Endothelial cell of umbilical vein (primary cell): ENCODE measurements at regions not wholly inside any gene's neighbourhood (a gene's known extent, or its start where the extent isn't known, plus 50 kb on each side); places are given as distances from the start of the nearest gene placed in this dataset.

Experiments used
- BruUV-seq: library from RNA; stranded (reverse); fragments of 400-500 nt; replicated peaks from 2 replicates; lab custom pipeline; 2021; lab: Mats Ljungman, UMichigan
- CTCF ChIA-PET: fragments of 300-600, 350-600 bp; sonication (Branson Sonifier 250); formaldehyde crosslinking; loops from one replicate; lab custom pipeline; 2021; ENCODE audit warnings: antibody characterized with exemption, inconsistent platforms; lab: Charles Lee
- POLR2A ChIA-PET: fragments of 300-600, 350-600 bp; sonication (Branson Sonifier 250); formaldehyde crosslinking; loops from one replicate; lab custom pipeline; 2021; ENCODE audit warnings: antibody characterized with exemption, inconsistent platforms; lab: Charles Lee
- DNase-seq: peaks from one replicate; pipeline ENCODE4 v3.0.0-alpha.2; 2011; ENCODE audit warnings: low read depth, low spot score
- FAIRE-seq: peaks from 2 replicates; lab custom pipeline; 2011; peaks lifted over from hg19 to GRCh38; lab: Jason Lieb, UNC
- H2AFZ ChIP-seq: 2 replicates; pipeline ENCODE4 v1.6.0; 2012; ENCODE audit warnings: low read depth, low read length, control low read depth, inconsistent platforms
- H3K27ac ChIP-seq: 2 replicates; pipeline ENCODE4 v1.5.1; 2011; ENCODE audit warnings: low read depth, mild to moderate bottlenecking, control low read depth, low read length, moderate library complexity; ENCODE audit not compliant: insufficient read depth
- H3K27me3 ChIP-seq, 2 experiments: 2 replicates each; pipeline versions ENCODE4 v1.6.0 to v1.6.1; 2011; ENCODE audit warnings: low read length in 2 of 2, mixed read lengths in 1 of 2; ENCODE audit not compliant: control insufficient read depth in 2 of 2, insufficient read depth in 2 of 2
- H3K36me3 ChIP-seq, 2 experiments: 2 replicates in 1 of 2; 3 replicates in 1 of 2; pipeline ENCODE4 v1.5.1; 2011; ENCODE audit warnings: low read length in 2 of 2, mild to moderate bottlenecking in 1 of 2, moderate library complexity in 1 of 2; ENCODE audit not compliant: control insufficient read depth in 2 of 2, insufficient read depth in 2 of 2; ENCODE audit errors: extremely low read depth in 1 of 2
- H3K4me1 ChIP-seq: 3 replicates; pipeline ENCODE4 v1.5.1; 2011; ENCODE audit warnings: mild to moderate bottlenecking, low read length; ENCODE audit not compliant: control insufficient read depth, insufficient read depth; ENCODE audit errors: extremely low read depth
- H3K4me2 ChIP-seq: 2 replicates; pipeline ENCODE4 v1.6.1; 2011; ENCODE audit warnings: low read length, control low read depth, mixed read lengths; ENCODE audit not compliant: insufficient read depth
- H3K4me3 ChIP-seq, 3 experiments: fragments of 200-600 bp in 1 of 3; sonication (generic), shearing (Covaris generic) in 1 of 3; replicated peaks in 1 of 3; 2 replicates each; pipeline ENCODE4 v1.5.1; 2011 to 2016; ENCODE audit warnings: control low read depth in 3 of 3, low read length in 3 of 3, mild to moderate bottlenecking in 2 of 3, inconsistent platforms in 1 of 3, low read depth in 1 of 3, moderate library complexity in 1 of 3; ENCODE audit not compliant: insufficient read depth in 1 of 3
- H3K79me2 ChIP-seq: 2 replicates; pipeline ENCODE4 v1.6.0; 2012; ENCODE audit warnings: low read length, inconsistent platforms; ENCODE audit not compliant: control insufficient read depth, insufficient read depth
- H3K9ac ChIP-seq: replicated peaks from 2 replicates; pipeline ENCODE3; 2011; ENCODE audit warnings: low read length, control low read depth; ENCODE audit not compliant: insufficient read depth; ENCODE audit errors: extremely low read depth
- H3K9me1 ChIP-seq: replicated peaks from 3 replicates; pipeline ENCODE4 v1.6.0; 2011; ENCODE audit warnings: mild to moderate bottlenecking, low read length; ENCODE audit not compliant: control insufficient read depth, insufficient read depth; ENCODE audit errors: extremely low read depth
- H3K9me3 ChIP-seq: replicated peaks from 2 replicates; pipeline ENCODE4 v1.5.1; 2012; ENCODE audit warnings: low read length, inconsistent platforms; ENCODE audit not compliant: control insufficient read depth, insufficient read depth
- H4K20me1 ChIP-seq: replicated peaks from 2 replicates; pipeline ENCODE3; 2011; ENCODE audit warnings: mild to moderate bottlenecking, low read length; ENCODE audit not compliant: control insufficient read depth, insufficient read depth; ENCODE audit errors: extremely low read depth
- CTCF ChIP-seq, 2 donors: IDR thresholded peaks; 1 replicate in 1 of 2; 2 replicates in 1 of 2; pipeline ENCODE4 v1.5.1; 2011; ENCODE audit warnings: low read length in 2 of 2, mild to moderate bottlenecking in 2 of 2, moderate library complexity in 2 of 2, control low read depth in 1 of 2, inconsistent platforms in 1 of 2, low read depth in 1 of 2; ENCODE audit not compliant: insufficient read depth in 1 of 2; ENCODE audit errors: extremely low read depth in 1 of 2
- EZH2 ChIP-seq: IDR thresholded peaks from 2 replicates; pipeline ENCODE4 v1.6.1; 2012; ENCODE audit warnings: borderline replicate concordance, low read depth, mild to moderate bottlenecking, moderate library complexity, low read length, inconsistent platforms; ENCODE audit not compliant: severe bottlenecking
- FOS ChIP-seq: IDR thresholded peaks from 2 replicates; pipeline ENCODE4 v1.6.1; 2011; ENCODE audit warnings: mild to moderate bottlenecking, low read length, moderate library complexity, borderline replicate concordance; ENCODE audit not compliant: insufficient read depth
- GATA2 ChIP-seq: IDR thresholded peaks from 2 replicates; pipeline ENCODE4 v1.7.0; 2011; ENCODE audit warnings: low read depth, mild to moderate bottlenecking, moderate library complexity, mixed read lengths, low read length; ENCODE audit not compliant: insufficient read length, insufficient read depth
- JUN ChIP-seq: IDR thresholded peaks from 2 replicates; pipeline ENCODE4 v1.6.1; 2011; ENCODE audit warnings: borderline replicate concordance, low read depth; ENCODE audit not compliant: insufficient read length, insufficient read depth
- MAX ChIP-seq: IDR thresholded peaks from 2 replicates; pipeline ENCODE4 v1.6.1; 2011; ENCODE audit not compliant: insufficient read depth, insufficient read length
- MYC ChIP-seq: IDR thresholded peaks from one replicate; pipeline ENCODE4 v1.6.1; 2011; ENCODE audit warnings: mild to moderate bottlenecking, low read depth, low read length
- POLR2A ChIP-seq: IDR thresholded peaks from 2 replicates; pipeline ENCODE4 v1.6.1; 2012; ENCODE audit warnings: low read depth, mild to moderate bottlenecking, control low read depth, low read length
- POLR2AphosphoS5 ChIP-seq: IDR thresholded peaks from 2 replicates; pipeline ENCODE4 v1.6.1; 2012; ENCODE audit warnings: low read depth, mild to moderate bottlenecking, control low read depth, low read length, moderate library complexity; ENCODE audit not compliant: insufficient read depth
- dilution Hi-C: fragments of 300-500 bp; cut with MboI; formaldehyde crosslinking; loops from one replicate; pipeline ENCODE4 v1.15.0; 2019; ENCODE audit warnings: low sequenced_read_pairs; ENCODE audit not compliant: extremely low pct_ligation_motif_present
- intact Hi-C: fragments of 100-400 bp; cut with micrococcal nuclease; formaldehyde crosslinking; loops from one replicate; pipeline ENCODE4 v1.10.0; 2022

GRCh38 chr16:86898386-86898785 lies 320.0 kb downstream of the FOXL1 start:
- ChIA-PET POLR2A (no interaction called here), CTCF (interaction anchor here (1.3 to 3.1 kb wide), 3 partner anchors 24 to 155 kb away, joined by 4 to 11 read pairs (median 4); no protein-coding TSS in a partner anchor)
- intact Hi-C loops: no loop called here
- H3K9me3 ChIP-seq: no peaks in the 10 kb centered on the region
- BruUV-seq: no TSS peak
- H3K27me3 ChIP-seq: no peaks in the 10 kb centered on the region
- DNase-seq: no peak
- no peak overlapping the region for H3K4me3 ChIP-seq
- FAIRE-seq: no peak
- no peaks in the 10 kb centered on the region for H3K9me1 ChIP-seq
- no peak for TF ChIP-seq POLR2A
- no peak overlapping the region for H2AFZ ChIP-seq
- dilution Hi-C loops: no loop called here
- H3K36me3 ChIP-seq: no peaks in the 10 kb centered on the region
- no peak overlapping the region for H3K9ac ChIP-seq
- no peaks in the 10 kb centered on the region for H3K79me2 ChIP-seq
- peaks cover 30% of the 10 kb centered on the region for H3K4me1 ChIP-seq
- H3K27ac ChIP-seq: no peak overlapping the region
- H3K4me2 ChIP-seq: no peak overlapping the region
- H4K20me1 ChIP-seq: no peaks in the 10 kb centered on the region

GRCh38 chr16:86899151-86899550 lies 320.8 kb downstream of the FOXL1 start:
- Histone ChIP-seq H2AFZ (no peak overlapping the region), H3K79me2 (no peaks in the 10 kb centered on the region), H3K9ac (no peak overlapping the region), H3K9me3 (no peaks in the 10 kb centered on the region), H3K4me2 (no peak overlapping the region), H3K27ac (no peak overlapping the region), H3K4me3 (no peak overlapping the region), H3K27me3 (no peaks in the 10 kb centered on the region), H3K36me3 (no peaks in the 10 kb centered on the region), H3K4me1 (peaks cover 30% of the 10 kb centered on the region), H4K20me1 (no peaks in the 10 kb centered on the region), H3K9me1 (no peaks in the 10 kb centered on the region)
- BruUV-seq: no TSS peak
- dilution Hi-C loops (no loop called here), intact Hi-C loops (no loop called here)
- no peak for TF ChIP-seq POLR2A
- no peak for TF ChIP-seq MAX
- TF ChIP-seq FOS: no peak
- TF ChIP-seq JUN: no peak
- no peak for TF ChIP-seq POLR2AphosphoS5
- no peak for TF ChIP-seq EZH2
- TF ChIP-seq CTCF (IDR thresholded peaks at IDR 0.05; ENCODE audit: extremely low read depth in 1 of 2, insufficient read depth in 1 of 2, low read depth in 1 of 2, low read length in 2 of 2): no peak
- TF ChIP-seq GATA2: no peak
- TF ChIP-seq MYC: no peak
- DNase-seq (no peak), FAIRE-seq (no peak)
- ChIA-PET CTCF (interaction anchor here (1.4 to 3.1 kb wide), 2 partner anchors 118 to 164 kb away, joined by 3 to 11 read pairs; no protein-coding TSS in a partner anchor), POLR2A (no interaction called here)
